AG04450 (cell line): ENCODE measurements at regions not wholly inside any gene's neighbourhood (a gene's known extent, or its start where the extent isn't known, plus 50 kb on each side); places are given as distances from the start of the nearest gene placed in this dataset.

ENCODE experiments used
- CTCF ChIA-PET: fragments of 300-600, 350-600 bp; formaldehyde crosslinking; extraction: SDS; loops from one replicate; lab custom pipeline; 2022; ENCODE audit warnings: antibody characterized with exemption, inconsistent platforms; lab: Charles Lee
- POLR2A ChIA-PET: fragments of 350-600 bp; formaldehyde crosslinking; extraction: SDS; loops from one replicate; lab custom pipeline; 2021; ENCODE audit warnings: antibody characterized with exemption, inconsistent platforms; lab: Yijun Ruan, JAX
- DNase-seq: peaks from one replicate; pipeline ENCODE4 v3.0.0-alpha.2; 2011; ENCODE audit warnings: low read depth, low spot score
- H3K27ac ChIP-seq: one replicate; pipeline ENCODE4 v1.5.1; 2012; ENCODE audit warnings: low read depth, low read length, control low read depth
- H3K27me3 ChIP-seq: one replicate; pipeline ENCODE4 v1.6.0; 2012; ENCODE audit warnings: low read length; ENCODE audit not compliant: control insufficient read depth, insufficient read depth
- H3K4me3 ChIP-seq: 2 replicates; pipeline ENCODE4 v1.5.1; 2011; ENCODE audit warnings: mild to moderate bottlenecking, low read depth, low read length, control low read depth
- H3K9me3 ChIP-seq: 2 replicates; pipeline ENCODE4 v1.5.1; 2012; ENCODE audit warnings: low read length; ENCODE audit not compliant: control insufficient read depth, insufficient read depth
- CTCF ChIP-seq: IDR thresholded peaks from 2 replicates; pipeline ENCODE4 v1.5.1; 2011; ENCODE audit warnings: low read depth, low read length, control low read depth, inconsistent platforms

GRCh38 chr20:24837781-24838450 is 111.2 kb upstream of the CST7 start:
- POLR2A ChIA-PET: no interaction called here
- Histone ChIP-seq H3K9me3 (no peaks in the 10 kb centered on the region), H3K4me3 (no peak overlapping the region), H3K27me3 (peaks cover 5% of the 10 kb centered on the region), H3K27ac (no peak overlapping the region)
- no peak for TF ChIP-seq CTCF
- peak; percentile 16 for DNase-seq
- CTCF ChIA-PET: no interaction called here

GRCh38 chr20:24838546-24839535 is 110.2 kb upstream of the CST7 start:
- H3K27me3 ChIP-seq: peaks cover 5% of the 10 kb centered on the region
- CTCF ChIA-PET: no interaction called here
- no peak for DNase-seq
- POLR2A ChIA-PET: no interaction called here
- no peaks in the 10 kb centered on the region for H3K9me3 ChIP-seq
- no peak overlapping the region for H3K27ac ChIP-seq
- no peak for TF ChIP-seq CTCF
- H3K4me3 ChIP-seq: no peak overlapping the region

GRCh38 chr20:24840121-24840713 is 108.9 kb upstream of the CST7 start:
- H3K9me3 ChIP-seq: no peaks in the 10 kb centered on the region
- ChIA-PET POLR2A (no interaction called here), CTCF (no interaction called here)
- H3K4me3 ChIP-seq: no peak overlapping the region
- H3K27ac ChIP-seq: no peak overlapping the region
- DNase-seq: no peak
- no peak for TF ChIP-seq CTCF
- peaks cover 5% of the 10 kb centered on the region for H3K27me3 ChIP-seq

- no peak for TF ChIP-seq CTCF
- ChIA-PET POLR2A (no interaction called here), CTCF (no interaction called here)
- Histone ChIP-seq H3K27ac (no peak overlapping the region), H3K27me3 (no peaks in the 10 kb centered on the region), H3K9me3 (no peaks in the 10 kb centered on the region), H3K4me3 (no peak overlapping the region)
- DNase-seq: no peak
Observed at GRCh38 chr20:24842274-24842917, 106.7 kb upstream of the CST7 start.
